Loucy (cell line): ENCODE measurements at regions not wholly inside any gene's neighbourhood (a gene's known extent, or its start where the extent isn't known, plus 50 kb on each side); places are given as distances from the start of the nearest gene placed in this dataset.
"Not testable (repeated sequence)": the region's sequence is repeated elsewhere in the genome, so short reads cannot be mapped to it uniquely, and the experiment has no call there.

Experiments used
- H2AFZ ChIP-seq: fragments of 200-600 bp; sonication (generic); 2 replicates; pipeline ENCODE4 v1.6.0; 2016; ENCODE audit warnings: antibody characterized with exemption, mild to moderate bottlenecking, low read length, moderate library complexity
- H3F3A ChIP-seq: fragments of 200-600 bp; 2 replicates; pipeline ENCODE4 v1.6.0; 2016; ENCODE audit warnings: antibody characterized with exemption, low read depth, mild to moderate bottlenecking
- H3K27me3 ChIP-seq: fragments of 200-600 bp; sonication (generic); 2 replicates; pipeline ENCODE4 v1.6.1; 2014; ENCODE audit warnings: low read length, mild to moderate bottlenecking; ENCODE audit not compliant: insufficient read depth, poor library complexity, severe bottlenecking
- H3K36me3 ChIP-seq: fragments of 200-600 bp; sonication (generic); 2 replicates; pipeline ENCODE4 v1.6.1; 2016; ENCODE audit warnings: low read length; ENCODE audit not compliant: insufficient read depth
- H3K4me1 ChIP-seq: fragments of 200-600 bp; sonication (generic); 2 replicates; pipeline ENCODE4 v1.5.1; 2014; ENCODE audit warnings: low read length, mild to moderate bottlenecking; ENCODE audit not compliant: insufficient read depth, poor library complexity, severe bottlenecking
- H3K4me2 ChIP-seq: fragments of 200-600 bp; sonication (generic); 2 replicates; pipeline ENCODE4 v1.6.0; 2014; ENCODE audit warnings: antibody characterized with exemption, low read length, low read depth, mild to moderate bottlenecking; ENCODE audit not compliant: poor library complexity, severe bottlenecking
- H3K4me3 ChIP-seq: fragments of 200-600 bp; sonication (generic); 2 replicates; pipeline ENCODE4 v1.5.1; 2014; ENCODE audit warnings: low read length, mild to moderate bottlenecking, mixed read lengths; ENCODE audit not compliant: poor library complexity, severe bottlenecking
- H3K79me2 ChIP-seq: fragments of 200-600 bp; sonication (generic); 2 replicates; pipeline ENCODE4 v1.6.1; 2014; ENCODE audit warnings: low read length; ENCODE audit not compliant: insufficient read depth
- H3K9ac ChIP-seq: fragments of 200-600 bp; sonication (generic); 2 replicates; pipeline ENCODE4 v1.6.0; 2014; ENCODE audit warnings: mild to moderate bottlenecking, low read depth, low read length, moderate library complexity; ENCODE audit not compliant: poor library complexity, severe bottlenecking
- H3K9me2 ChIP-seq: fragments of 200-600 bp; sonication (generic); replicated peaks from 2 replicates; pipeline ENCODE4 v1.6.1; 2016; ENCODE audit warnings: low read depth, low read length, mixed read lengths
- H3K9me3 ChIP-seq: fragments of 200-600 bp; sonication (generic); 2 replicates; pipeline ENCODE4 v1.6.1; 2014; ENCODE audit warnings: mild to moderate bottlenecking, antibody characterized with exemption, low read length, low read depth; ENCODE audit not compliant: insufficient read depth
- H4K20me1 ChIP-seq: fragments of 200-600 bp; sonication (generic); 2 replicates; pipeline ENCODE4 v1.6.0; 2014; ENCODE audit warnings: antibody characterized with exemption, low read length, mild to moderate bottlenecking; ENCODE audit not compliant: insufficient read depth, poor library complexity, severe bottlenecking
- CTCF ChIP-seq: fragments of 200-600 bp; sonication (generic); conservative IDR thresholded peaks from 2 replicates; pipeline ENCODE4 v1.5.1; 2014; ENCODE audit warnings: mild to moderate bottlenecking, antibody characterized with exemption, low read length
- EZH2phosphoT487 ChIP-seq: fragments of 200-600 bp; IDR thresholded peaks from 2 replicates; pipeline ENCODE4 v1.6.1; 2018; ENCODE audit warnings: antibody characterized with exemption, mild to moderate bottlenecking, moderate library complexity, borderline replicate concordance

GRCh38 chr2:201946746-201947145 lies 86.9 kb upstream of the FZD7 start:
- H3K4me2 ChIP-seq, H3K4me3 ChIP-seq, H3K79me2 ChIP-seq, H3K9me2 ChIP-seq, H3K9me3 ChIP-seq, H3K9ac ChIP-seq, H2AFZ ChIP-seq, H4K20me1 ChIP-seq, H3K36me3 ChIP-seq, H3K27me3 ChIP-seq, H3F3A ChIP-seq, H3K4me1 ChIP-seq: not testable (repeated sequence)

GRCh38 chr2:201947287-201947686 lies 86.4 kb upstream of the FZD7 start:
- Histone ChIP-seq H3K9ac (no peak overlapping the region), H3K9me2 (no peaks in the 10 kb centered on the region), H3K4me1 (no peaks in the 10 kb centered on the region), H4K20me1 (no peaks in the 10 kb centered on the region), H3K4me3 (no peak overlapping the region), H3K4me2 (no peak overlapping the region), H3K36me3 (no peaks in the 10 kb centered on the region), H3K27me3 (no peaks in the 10 kb centered on the region), H3K79me2 (no peaks in the 10 kb centered on the region), H2AFZ (no peak overlapping the region), H3F3A (no peaks in the 10 kb centered on the region), H3K9me3 (no peaks in the 10 kb centered on the region)
- TF ChIP-seq EZH2phosphoT487 (no peak), CTCF (no peak)

GRCh38 chr2:201949181-201949926 lies 84.3 kb upstream of the FZD7 start:
- H3K9me3 ChIP-seq = no peaks in the 10 kb centered on the region

More at GRCh38 chr2:201949181-201949926, 84.3 kb upstream of the FZD7 start:
- Histone ChIP-seq H3K4me1 (no peaks in the 10 kb centered on the region), H2AFZ (no peak overlapping the region), H3K9ac (no peak overlapping the region), H4K20me1 (no peaks in the 10 kb centered on the region), H3K4me3 (no peak overlapping the region), H3K4me2 (no peak overlapping the region), H3K79me2 (no peaks in the 10 kb centered on the region), H3K27me3 (no peaks in the 10 kb centered on the region), H3F3A (no peaks in the 10 kb centered on the region), H3K36me3 (no peaks in the 10 kb centered on the region), H3K9me2 (no peaks in the 10 kb centered on the region)
- TF ChIP-seq EZH2phosphoT487 (no peak), CTCF (no peak)
